Keratinocyte (primary cell): ENCODE measurements at regions not wholly inside any gene's neighbourhood (a gene's known extent, or its start where the extent isn't known, plus 50 kb on each side); places are given as distances from the start of the nearest gene placed in this dataset.
A peak's percentile ranks its signal among the peaks of the same experiment; 100 is the strongest.

ENCODE experiments used
- CTCF ChIP-seq, 3 experiments: IDR thresholded peaks in 1 of 3; conservative IDR thresholded peaks in 1 of 3; optimal IDR thresholded peaks in 1 of 3; 2 replicates in 2 of 3; 3 replicates in 1 of 3; pipeline versions ENCODE3 to v1.5.1; 2011; ENCODE audit warnings: low read length in 3 of 3, mild to moderate bottlenecking in 3 of 3, moderate library complexity in 2 of 3, control low read depth in 1 of 3, inconsistent platforms in 1 of 3; ENCODE audit not compliant: insufficient read depth in 2 of 3; ENCODE audit errors: extremely low read depth in 1 of 3
- EZH2 ChIP-seq: IDR thresholded peaks from one replicate; pipeline ENCODE4 v1.6.1; 2012; ENCODE audit warnings: inconsistent platforms, mild to moderate bottlenecking, low read length, moderate library complexity

- no peak for TF ChIP-seq EZH2
- TF ChIP-seq CTCF (optimal IDR thresholded peaks at IDR 0.05 in 1 of 3, IDR thresholded peaks at IDR 0.05 in 1 of 3, conservative IDR thresholded peaks at IDR 0.05 in 1 of 3; ENCODE audit: extremely low read depth in 1 of 3, insufficient read depth in 2 of 3, low read length in 3 of 3) = peak in 2 of 3 experiments; percentile 15 to 36
Observed at GRCh38 chr9:119986205-119986604, 593.8 kb downstream of the CDK5RAP2 start.
